Suprapubic skin (tissue), 4 donors: ENCODE measurements at regions not wholly inside any gene's neighbourhood (a gene's known extent, or its start where the extent isn't known, plus 50 kb on each side); places are given as distances from the start of the nearest gene placed in this dataset.

Source experiments
- DNase-seq, 2 donors: peaks; one replicate each; pipeline ENCODE4 v3.0.0-alpha.2; 2019; ENCODE audit warnings: low spot score in 2 of 2
- H3K27ac ChIP-seq: fragments of 200-600 bp; sonication (generic); one replicate; pipeline ENCODE4 v1.5.1; 2019
- H3K27me3 ChIP-seq: fragments of 200-600 bp; sonication (generic); one replicate; pipeline ENCODE4 v1.5.1; 2019
- H3K36me3 ChIP-seq: fragments of 200-600 bp; sonication (generic); one replicate; pipeline ENCODE4 v1.5.1; 2019
- H3K4me1 ChIP-seq: fragments of 200-600 bp; sonication (generic); one replicate; pipeline ENCODE4 v1.5.1; 2019
- H3K4me3 ChIP-seq: fragments of 200-600 bp; sonication (generic); one replicate; pipeline ENCODE4 v1.5.1; 2019; ENCODE audit warnings: mild to moderate bottlenecking
- H3K9me3 ChIP-seq: fragments of 200-600 bp; sonication (generic); one replicate; pipeline ENCODE4 v1.5.1; 2019
- CTCF ChIP-seq, 2 donors: fragments of 200-600 bp in 1 of 2; fragments of 450-650 bp in 1 of 2; sonication (generic) in 1 of 2; IDR thresholded peaks; one replicate each; pipeline ENCODE4 v1.5.1; 2016 to 2019; ENCODE audit warnings: antibody characterized with exemption in 2 of 2, mild to moderate bottlenecking in 1 of 2, moderate library complexity in 1 of 2
- EP300 ChIP-seq: sonication (generic); formaldehyde crosslinking; IDR thresholded peaks from one replicate; pipeline ENCODE4 v1.6.1; 2017; ENCODE audit warnings: antibody characterized with exemption
- POLR2A ChIP-seq, 2 donors: fragments of 450-650 bp; IDR thresholded peaks; one replicate each; pipeline ENCODE4 v1.6.1; 2017; ENCODE audit warnings: antibody characterized with exemption in 2 of 2, mild to moderate bottlenecking in 2 of 2, moderate library complexity in 2 of 2
- POLR2AphosphoS5 ChIP-seq, 3 donors: sonication (generic); formaldehyde crosslinking; IDR thresholded peaks; one replicate each; pipeline ENCODE4 v1.6.1; 2017; ENCODE audit warnings: antibody characterized with exemption in 3 of 3
- WGBS: methylation state at CpG from one replicate; pipeline ENCODE4 v1.1.5; 2018; 5-methylcytosine and 5-hydroxymethylcytosine counted together

- Histone ChIP-seq H3K27ac (no peak overlapping the region), H3K27me3 (no peaks in the 10 kb centered on the region), H3K36me3 (no peaks in the 10 kb centered on the region), H3K9me3 (no peaks in the 10 kb centered on the region), H3K4me3 (no peak overlapping the region), H3K4me1 (no peaks in the 10 kb centered on the region)
- 35% methylated on average over 2 of the region's 2 CpGs for WGBS
- no peak for DNase-seq
- no peak for TF ChIP-seq POLR2AphosphoS5 (IDR thresholded peaks at IDR 0.05)
- no peak for TF ChIP-seq EP300
- TF ChIP-seq POLR2A (IDR thresholded peaks at IDR 0.05) = no peak
- no peak for TF ChIP-seq CTCF (IDR thresholded peaks at IDR 0.05)
Measured at GRCh38 chr11:91086028-91086427, 863.2 kb upstream of the CHORDC1 start.

- Histone ChIP-seq H3K27ac (no peak overlapping the region), H3K4me1 (no peaks in the 10 kb centered on the region), H3K9me3 (no peaks in the 10 kb centered on the region), H3K27me3 (no peaks in the 10 kb centered on the region), H3K36me3 (no peaks in the 10 kb centered on the region), H3K4me3 (no peak overlapping the region)
- 83% methylated on average over 1 of the region's 1 CpG for WGBS
- no peak for DNase-seq
- TF ChIP-seq EP300 = no peak
- no peak for TF ChIP-seq POLR2A (IDR thresholded peaks at IDR 0.05)
- no peak for TF ChIP-seq POLR2AphosphoS5 (IDR thresholded peaks at IDR 0.05)
- TF ChIP-seq CTCF (IDR thresholded peaks at IDR 0.05) = no peak
Measured at GRCh38 chr11:91082255-91082654, 859.4 kb upstream of the CHORDC1 start.

- Histone ChIP-seq H3K4me1 (no peaks in the 10 kb centered on the region), H3K36me3 (no peaks in the 10 kb centered on the region), H3K27ac (no peak overlapping the region), H3K27me3 (no peaks in the 10 kb centered on the region), H3K4me3 (no peak overlapping the region), H3K9me3 (no peaks in the 10 kb centered on the region)
- TF ChIP-seq EP300 (no peak), POLR2AphosphoS5 (IDR thresholded peaks at IDR 0.05) (no peak), POLR2A (IDR thresholded peaks at IDR 0.05) (no peak), CTCF (IDR thresholded peaks at IDR 0.05) (no peak)
- no peak for DNase-seq
- WGBS = 40% methylated on average over 4 of the region's 4 CpGs
Measured at GRCh38 chr11:91081440-91082043, 858.7 kb upstream of the CHORDC1 start.

GRCh38 chr11:91078221-91078620 lies 855.4 kb upstream of the CHORDC1 start:
- TF ChIP-seq POLR2A (IDR thresholded peaks at IDR 0.05) (no peak), CTCF (IDR thresholded peaks at IDR 0.05) (no peak), POLR2AphosphoS5 (IDR thresholded peaks at IDR 0.05) (no peak), EP300 (no peak)
- no peak for DNase-seq
- no peaks in the 10 kb centered on the region for H3K27me3 ChIP-seq
- 72% methylated on average over 5 of the region's 5 CpGs for WGBS
- H3K36me3 ChIP-seq = no peaks in the 10 kb centered on the region
- no peak overlapping the region for H3K4me3 ChIP-seq
- no peak overlapping the region for H3K27ac ChIP-seq
- H3K9me3 ChIP-seq = no peaks in the 10 kb centered on the region
- H3K4me1 ChIP-seq = no peaks in the 10 kb centered on the region

- Histone ChIP-seq H3K27ac (no peak overlapping the region), H3K9me3 (peaks cover 6% of the 10 kb centered on the region), H3K4me1 (no peaks in the 10 kb centered on the region), H3K27me3 (no peaks in the 10 kb centered on the region), H3K36me3 (no peaks in the 10 kb centered on the region), H3K4me3 (no peak overlapping the region)
- TF ChIP-seq CTCF (IDR thresholded peaks at IDR 0.05) (no peak), EP300 (no peak), POLR2AphosphoS5 (IDR thresholded peaks at IDR 0.05) (no peak), POLR2A (IDR thresholded peaks at IDR 0.05) (no peak)
- 37% methylated on average over 2 of the region's 2 CpGs for WGBS
- no peak for DNase-seq
Measured at GRCh38 chr11:91075032-91075695, 852.3 kb upstream of the CHORDC1 start.
